ENCODE measurements at regions not wholly inside any gene's neighbourhood (a gene's known extent, or its start where the extent isn't known, plus 50 kb on each side); places are given as distances from the start of the nearest gene placed in this dataset.

GRCh38 chr2:234142530-234142929 lies 92.0 kb downstream of the SPP2 start:
- Histone ChIP-seq H3K4me3 (ENCODE audit: low read depth, low read length) (no peak overlapping the region), H2AFZ (ENCODE audit: low read length, unreplicated experiment) (no peak overlapping the region), H3K36me3 (ENCODE audit: insufficient read depth, low read length) (no peaks in the 10 kb centered on the region; the same call in 1 of the 2 replicates), H3K27ac (ENCODE audit: low read depth, low read length) (no peak overlapping the region), H3K27me3 (ENCODE audit: insufficient read depth, low read length) (no peaks in the 10 kb centered on the region), H3K4me1 (ENCODE audit: control insufficient read depth, insufficient read depth, low read length, unreplicated experiment) (peaks cover 8% of the 10 kb centered on the region), H3K79me2 (ENCODE audit: control insufficient read depth, insufficient read depth, low read length, unreplicated experiment) (no peaks in the 10 kb centered on the region)

- no peak overlapping the region for H3K4me3 ChIP-seq (ENCODE audit: low read depth, low read length)
- H2AFZ ChIP-seq (ENCODE audit: low read length, unreplicated experiment) = no peak overlapping the region
- no peak overlapping the region for H3K27ac ChIP-seq (ENCODE audit: low read depth, low read length)
- H3K36me3 ChIP-seq (ENCODE audit: insufficient read depth, low read length) = no peaks in the 10 kb centered on the region; the same call in 1 of the 2 replicates
- H3K27me3 ChIP-seq (ENCODE audit: insufficient read depth, low read length) = no peaks in the 10 kb centered on the region
- no peaks in the 10 kb centered on the region for H3K79me2 ChIP-seq (ENCODE audit: control insufficient read depth, insufficient read depth, low read length, unreplicated experiment)
- peaks cover 8% of the 10 kb centered on the region for H3K4me1 ChIP-seq (ENCODE audit: control insufficient read depth, insufficient read depth, low read length, unreplicated experiment)
Observed at GRCh38 chr2:234139755-234140154, 89.3 kb downstream of the SPP2 start.

- no peak overlapping the region for H3K4me3 ChIP-seq (ENCODE audit: low read depth, low read length)
- H3K36me3 ChIP-seq (ENCODE audit: insufficient read depth, low read length) = no peaks in the 10 kb centered on the region; the same call in 1 of the 2 replicates
- H3K27ac ChIP-seq (ENCODE audit: low read depth, low read length) = no peak overlapping the region
- no peak overlapping the region for H2AFZ ChIP-seq (ENCODE audit: low read length, unreplicated experiment)
- no peaks in the 10 kb centered on the region for H3K27me3 ChIP-seq (ENCODE audit: insufficient read depth, low read length)
- no peaks in the 10 kb centered on the region for H3K79me2 ChIP-seq (ENCODE audit: control insufficient read depth, insufficient read depth, low read length, unreplicated experiment)
- H3K4me1 ChIP-seq (ENCODE audit: control insufficient read depth, insufficient read depth, low read length, unreplicated experiment) = peaks cover 8% of the 10 kb centered on the region
Observed at GRCh38 chr2:234138836-234139235, 88.3 kb downstream of the SPP2 start.

GRCh38 chr2:234137400-234138014 lies 87.0 kb downstream of the SPP2 start:
- H3K4me1 ChIP-seq (ENCODE audit: control insufficient read depth, insufficient read depth, low read length, unreplicated experiment) = peaks cover 8% of the 10 kb centered on the region
- H3K4me3 ChIP-seq (ENCODE audit: low read depth, low read length) = no peak overlapping the region
- no peak overlapping the region for H3K27ac ChIP-seq (ENCODE audit: low read depth, low read length)

GRCh38 chr2:234136461-234136860 lies 86.0 kb downstream of the SPP2 start:
- Histone ChIP-seq H2AFZ (ENCODE audit: low read length, unreplicated experiment) (no peak overlapping the region), H3K4me3 (ENCODE audit: low read depth, low read length) (no peak overlapping the region), H3K36me3 (ENCODE audit: insufficient read depth, low read length) (no peaks in the 10 kb centered on the region; the same call in 1 of the 2 replicates), H3K4me1 (ENCODE audit: control insufficient read depth, insufficient read depth, low read length, unreplicated experiment) (peaks cover 8% of the 10 kb centered on the region), H3K27me3 (ENCODE audit: insufficient read depth, low read length) (no peaks in the 10 kb centered on the region), H3K79me2 (ENCODE audit: control insufficient read depth, insufficient read depth, low read length, unreplicated experiment) (no peaks in the 10 kb centered on the region), H3K27ac (ENCODE audit: low read depth, low read length) (no peak overlapping the region)

More at GRCh38 chr2:234137400-234138014, 87.0 kb downstream of the SPP2 start:
- no peak overlapping the region for H2AFZ ChIP-seq (ENCODE audit: low read length, unreplicated experiment)
- H3K79me2 ChIP-seq (ENCODE audit: control insufficient read depth, insufficient read depth, low read length, unreplicated experiment) = no peaks in the 10 kb centered on the region
- H3K36me3 ChIP-seq (ENCODE audit: insufficient read depth, low read length) = no peaks in the 10 kb centered on the region; the same call in 1 of the 2 replicates
- H3K27me3 ChIP-seq (ENCODE audit: insufficient read depth, low read length) = no peaks in the 10 kb centered on the region

GRCh38 chr2:234135750-234136221 lies 85.3 kb downstream of the SPP2 start:
- Histone ChIP-seq H2AFZ (ENCODE audit: low read length, unreplicated experiment) (no peak overlapping the region), H3K27me3 (ENCODE audit: insufficient read depth, low read length) (no peaks in the 10 kb centered on the region), H3K4me1 (ENCODE audit: control insufficient read depth, insufficient read depth, low read length, unreplicated experiment) (peaks cover 8% of the 10 kb centered on the region), H3K79me2 (ENCODE audit: control insufficient read depth, insufficient read depth, low read length, unreplicated experiment) (no peaks in the 10 kb centered on the region), H3K4me3 (ENCODE audit: low read depth, low read length) (no peak overlapping the region), H3K27ac (ENCODE audit: low read depth, low read length) (no peak overlapping the region), H3K36me3 (ENCODE audit: insufficient read depth, low read length) (no peaks in the 10 kb centered on the region; the same call in 1 of the 2 replicates)

GRCh38 chr2:234134496-234134895 lies 84.0 kb downstream of the SPP2 start:
- H3K36me3 ChIP-seq (ENCODE audit: insufficient read depth, low read length) = no peaks in the 10 kb centered on the region
- no peak overlapping the region for H3K27ac ChIP-seq (ENCODE audit: low read depth, low read length)
- H3K4me3 ChIP-seq (ENCODE audit: low read depth, low read length) = no peak overlapping the region
- no peak overlapping the region for H2AFZ ChIP-seq (ENCODE audit: low read length, unreplicated experiment)
- no peaks in the 10 kb centered on the region for H3K27me3 ChIP-seq (ENCODE audit: insufficient read depth, low read length)
- no peaks in the 10 kb centered on the region for H3K79me2 ChIP-seq (ENCODE audit: control insufficient read depth, insufficient read depth, low read length, unreplicated experiment)
- peaks cover 8% of the 10 kb centered on the region for H3K4me1 ChIP-seq (ENCODE audit: control insufficient read depth, insufficient read depth, low read length, unreplicated experiment)

- Histone ChIP-seq H3K27ac (ENCODE audit: low read depth, low read length) (no peak overlapping the region), H3K79me2 (ENCODE audit: control insufficient read depth, insufficient read depth, low read length, unreplicated experiment) (no peaks in the 10 kb centered on the region), H3K36me3 (ENCODE audit: insufficient read depth, low read length) (no peaks in the 10 kb centered on the region), H3K27me3 (ENCODE audit: insufficient read depth, low read length) (no peaks in the 10 kb centered on the region), H3K4me1 (ENCODE audit: control insufficient read depth, insufficient read depth, low read length, unreplicated experiment) (peaks cover 8% of the 10 kb centered on the region), H2AFZ (ENCODE audit: low read length, unreplicated experiment) (no peak overlapping the region), H3K4me3 (ENCODE audit: low read depth, low read length) (no peak overlapping the region)
Observed at GRCh38 chr2:234133004-234133403, 82.5 kb downstream of the SPP2 start.

- Histone ChIP-seq H3K4me3 (ENCODE audit: low read depth, low read length) (no peak overlapping the region), H2AFZ (ENCODE audit: low read length, unreplicated experiment) (no peak overlapping the region), H3K27ac (ENCODE audit: low read depth, low read length) (no peak overlapping the region), H3K4me1 (ENCODE audit: control insufficient read depth, insufficient read depth, low read length, unreplicated experiment) (no peaks in the 10 kb centered on the region), H3K79me2 (ENCODE audit: control insufficient read depth, insufficient read depth, low read length, unreplicated experiment) (no peaks in the 10 kb centered on the region), H3K36me3 (ENCODE audit: insufficient read depth, low read length) (no peaks in the 10 kb centered on the region), H3K27me3 (ENCODE audit: insufficient read depth, low read length) (no peaks in the 10 kb centered on the region)
Observed at GRCh38 chr2:234130777-234131181, 80.3 kb downstream of the SPP2 start.

- Histone ChIP-seq H3K27me3 (ENCODE audit: insufficient read depth, low read length) (no peaks in the 10 kb centered on the region), H3K4me1 (ENCODE audit: control insufficient read depth, insufficient read depth, low read length, unreplicated experiment) (no peaks in the 10 kb centered on the region), H3K36me3 (ENCODE audit: insufficient read depth, low read length) (no peaks in the 10 kb centered on the region), H2AFZ (ENCODE audit: low read length, unreplicated experiment) (no peak overlapping the region), H3K79me2 (ENCODE audit: control insufficient read depth, insufficient read depth, low read length, unreplicated experiment) (no peaks in the 10 kb centered on the region), H3K27ac (ENCODE audit: low read depth, low read length) (no peak overlapping the region), H3K4me3 (ENCODE audit: low read depth, low read length) (no peak overlapping the region)
Observed at GRCh38 chr2:234128606-234129005, 78.1 kb downstream of the SPP2 start.

Data from ACC112 (cell line).